Myocyte (in vitro differentiated cells): ENCODE measurements at regions not wholly inside any gene's neighbourhood (a gene's known extent, or its start where the extent isn't known, plus 50 kb on each side); places are given as distances from the start of the nearest gene placed in this dataset.

Source experiments
- DNase-seq: peaks from one replicate; pipeline ENCODE4 v3.0.0-alpha.2; 2012; ENCODE audit warnings: low read depth

DNA sequence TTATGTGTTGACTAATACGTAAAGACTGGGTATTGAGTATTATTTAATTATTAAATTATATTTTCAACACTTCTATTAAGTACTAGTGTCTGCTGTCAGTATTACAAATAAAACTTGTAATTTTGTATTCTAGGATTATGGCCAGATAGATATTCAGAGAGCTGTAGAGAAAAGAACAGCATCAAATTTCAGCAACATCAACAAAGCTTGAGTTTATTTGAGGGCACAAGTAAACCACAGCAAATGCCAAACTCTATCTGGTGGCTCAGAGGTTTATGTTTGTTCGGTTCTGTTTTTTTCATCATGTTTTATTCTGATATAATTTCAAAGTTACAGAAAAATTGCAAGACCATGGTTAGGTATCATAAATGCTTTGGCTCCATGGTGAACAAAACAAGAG is 1530.5 kb downstream of the PCDH18 start:
- peak; percentile 9 for DNase-seq

DNA sequence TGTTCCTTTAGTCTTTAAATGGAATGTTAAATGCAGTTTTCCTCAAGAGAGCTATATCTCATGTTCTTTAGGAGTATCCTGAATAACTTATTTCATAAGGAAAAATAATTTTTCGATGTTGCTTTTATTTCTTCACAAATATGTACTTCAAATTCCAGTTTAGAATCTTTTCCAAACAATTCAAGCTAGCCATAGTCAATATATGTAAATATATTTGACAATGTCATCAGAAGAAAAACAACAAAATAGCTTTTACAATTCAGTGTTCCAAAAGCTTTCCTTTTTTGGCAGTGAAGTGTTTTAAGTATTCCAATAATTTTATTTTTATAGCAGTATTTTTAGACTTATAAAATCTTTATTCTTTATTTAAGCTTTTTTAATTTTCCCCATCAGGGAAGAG is 1532.0 kb downstream of the PCDH18 start:
- DNase-seq: no peak

DNA sequence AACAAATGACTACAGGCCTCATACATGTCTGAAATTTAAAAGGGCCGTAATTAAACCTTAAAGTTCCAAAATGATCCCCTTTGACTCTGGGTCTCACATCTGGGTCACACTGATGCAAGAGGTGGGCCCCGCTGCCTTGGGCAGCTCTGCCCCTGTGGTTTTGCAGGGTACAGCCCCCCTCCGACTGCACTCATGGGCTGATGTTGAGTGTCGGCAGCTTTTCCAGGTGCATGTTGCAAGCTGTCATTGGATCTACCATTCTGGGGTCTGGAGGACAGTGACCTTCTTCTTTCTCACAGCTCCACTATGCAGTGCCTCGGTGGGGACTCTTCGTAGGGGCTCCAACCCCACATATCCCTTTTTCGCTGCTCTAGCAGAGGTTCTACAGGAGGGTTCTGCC is 1537.9 kb downstream of the PCDH18 start:
- DNase-seq: no peak

DNA sequence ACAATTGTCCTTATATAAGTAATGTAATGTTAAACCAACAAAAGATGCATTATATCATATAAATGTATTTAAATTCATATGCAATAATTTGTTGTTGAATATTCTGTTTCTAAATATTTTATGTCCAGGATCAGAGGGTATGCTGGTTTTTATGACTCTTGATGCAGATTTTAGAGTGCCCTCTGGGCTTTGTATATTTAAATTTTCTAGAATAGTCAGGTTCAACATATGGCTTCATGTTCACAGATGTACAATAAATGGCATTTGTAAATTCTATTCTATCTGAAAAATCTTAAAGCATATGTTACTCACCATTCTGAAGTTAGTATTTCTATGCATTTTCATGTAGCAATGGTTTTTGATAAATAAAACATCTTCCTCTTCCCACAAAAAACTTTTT is 1555.4 kb downstream of the PCDH18 start:
- DNase-seq: no peak

DNA sequence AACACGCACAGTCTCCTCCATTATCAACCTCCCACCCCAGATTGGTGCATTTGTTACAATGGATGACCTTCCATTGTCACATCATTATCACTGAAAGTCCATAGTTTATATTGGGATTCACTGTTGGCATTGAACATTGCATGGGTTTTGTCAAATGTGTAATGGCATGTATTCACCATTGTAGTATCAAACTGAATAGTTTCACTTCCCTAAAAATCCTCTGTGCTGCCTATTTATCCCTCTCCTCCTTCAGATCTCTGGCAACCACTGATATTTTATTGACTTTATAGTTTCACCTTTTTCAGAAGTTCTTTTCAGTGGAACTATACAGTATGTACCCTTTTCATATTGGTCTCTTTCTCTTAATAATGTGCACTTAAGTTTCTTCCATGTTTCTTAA is 1565.4 kb downstream of the PCDH18 start:
- no peak for DNase-seq

DNA sequence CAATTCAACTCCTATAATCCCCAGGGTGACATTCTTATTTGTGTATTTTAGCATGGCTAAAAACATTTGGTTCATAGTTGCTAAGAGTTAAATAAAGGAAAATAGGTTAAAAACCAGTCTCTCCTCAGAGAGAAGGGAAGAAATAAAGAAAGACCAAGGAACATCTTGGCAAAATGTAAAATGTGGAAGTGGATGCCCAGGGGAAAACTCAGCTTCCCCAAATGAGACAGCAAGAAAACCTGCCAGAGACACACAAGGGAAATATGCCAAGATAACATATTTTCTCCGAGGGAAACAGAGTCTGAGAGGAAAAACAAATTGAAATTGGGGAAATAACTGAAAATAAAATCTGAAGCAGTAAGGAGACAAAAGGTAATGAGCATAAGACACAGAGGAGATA is 1569.3 kb downstream of the PCDH18 start:
- no peak for DNase-seq

DNA sequence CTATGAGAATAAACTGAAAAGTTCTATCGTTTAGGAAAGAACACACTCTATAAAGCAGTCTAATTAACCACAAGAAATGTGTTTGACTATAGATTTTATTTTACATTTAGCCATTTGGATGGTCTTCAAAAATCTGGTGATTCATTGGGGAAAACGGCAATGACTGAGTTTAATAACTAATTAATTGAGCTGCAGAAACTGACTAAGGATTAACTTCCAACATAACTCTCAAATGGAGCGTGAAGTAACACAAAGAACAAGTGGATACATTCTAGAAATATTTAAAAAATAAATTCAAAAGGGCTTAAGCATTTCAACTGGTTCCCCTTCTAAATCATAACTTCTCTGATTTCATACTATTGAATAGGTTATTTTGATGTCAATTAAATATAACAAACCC is 1582.4 kb downstream of the PCDH18 start:
- no peak for DNase-seq

DNA sequence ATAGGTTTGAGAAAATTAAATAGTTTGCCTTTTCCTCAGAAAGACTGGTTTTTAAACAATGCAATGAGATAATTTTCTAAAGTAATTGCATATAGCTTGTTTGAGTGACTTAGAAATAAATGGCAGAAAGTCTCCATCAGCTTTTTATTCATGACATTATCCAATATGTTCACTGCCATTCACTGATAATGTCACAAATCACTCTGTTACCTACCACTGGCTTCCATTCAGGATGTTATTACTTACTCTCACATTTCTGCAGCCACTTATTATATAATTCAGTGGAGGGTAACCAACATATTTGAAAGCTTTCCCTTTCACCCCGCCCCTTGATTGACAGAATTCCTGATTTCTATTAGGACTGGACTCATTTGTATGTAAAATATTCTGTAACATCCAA is 1583.5 kb downstream of the PCDH18 start:
- no peak for DNase-seq

DNA sequence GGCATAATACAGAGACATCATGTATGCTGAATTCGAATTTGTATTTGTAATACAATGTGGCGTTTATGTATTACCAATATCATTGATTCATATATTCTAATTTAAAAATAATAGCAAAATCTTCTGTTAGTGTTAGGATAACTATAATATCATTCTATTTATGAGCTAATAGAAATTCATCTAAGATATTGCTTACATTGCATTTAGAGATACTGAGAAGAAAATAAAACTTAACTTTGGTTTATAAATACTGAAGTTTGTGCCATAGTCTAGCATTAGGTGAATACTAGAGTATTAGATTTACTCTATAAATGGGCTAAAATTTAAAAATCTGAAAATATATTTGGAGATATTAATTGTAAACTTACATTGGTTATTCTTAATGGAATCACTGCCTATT is 1590.6 kb downstream of the PCDH18 start:
- no peak for DNase-seq

DNA sequence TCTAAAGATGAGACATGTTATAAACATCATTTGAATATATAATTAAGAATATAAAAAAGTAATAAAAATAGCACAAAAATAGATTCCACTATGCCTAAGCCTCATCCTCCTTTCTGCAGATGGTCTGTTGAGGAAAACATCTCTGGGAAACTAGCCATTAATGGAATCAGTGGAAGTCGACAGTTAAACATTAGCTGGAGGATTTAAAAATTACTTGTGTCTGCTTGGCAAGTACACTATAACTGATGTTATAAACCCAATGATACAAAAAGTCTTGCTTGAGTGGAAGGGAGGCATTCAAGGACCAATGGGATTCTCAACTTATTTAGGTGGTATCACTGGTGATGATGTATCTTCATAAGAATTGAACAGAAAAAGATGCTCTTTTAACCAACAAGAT is 1598.3 kb downstream of the PCDH18 start:
- no peak for DNase-seq

DNA sequence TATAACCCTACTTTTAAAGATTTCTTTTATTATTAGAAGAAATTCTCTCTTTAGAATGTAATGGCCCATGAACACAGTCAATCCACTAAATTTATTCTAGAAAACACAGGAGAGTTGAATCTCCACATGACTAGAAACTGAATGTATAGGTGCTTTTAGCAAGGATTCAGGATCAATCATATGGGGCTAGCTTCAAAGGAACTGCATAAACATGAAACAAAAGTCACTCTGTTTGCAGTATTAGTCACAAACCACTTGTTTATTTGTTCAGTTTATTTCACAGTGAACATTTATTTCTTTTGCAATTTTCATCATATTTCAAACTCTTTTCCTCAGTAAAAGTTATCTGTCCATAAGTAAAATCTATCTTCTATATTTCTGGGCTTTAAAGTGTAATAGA is 1604.6 kb downstream of the PCDH18 start:
- DNase-seq: no peak

DNA sequence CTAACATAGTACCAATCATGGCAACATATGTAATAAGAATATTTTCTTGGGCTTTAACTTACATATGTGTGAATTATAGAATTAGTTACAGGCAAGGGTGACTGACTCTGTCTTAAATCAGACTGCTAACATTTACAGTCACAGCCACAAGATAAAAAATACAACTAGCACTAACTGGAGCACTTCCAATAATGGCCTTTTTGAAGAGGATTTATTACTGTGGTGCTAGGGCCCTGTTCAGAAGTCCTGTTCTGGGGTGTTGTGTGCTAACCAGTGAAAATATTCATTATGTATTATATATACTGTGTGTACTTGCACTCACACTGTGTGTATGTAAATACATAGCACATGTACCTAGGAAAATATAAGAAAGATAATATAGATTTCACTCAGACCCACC is 1611.2 kb downstream of the PCDH18 start:
- DNase-seq: no peak

DNA sequence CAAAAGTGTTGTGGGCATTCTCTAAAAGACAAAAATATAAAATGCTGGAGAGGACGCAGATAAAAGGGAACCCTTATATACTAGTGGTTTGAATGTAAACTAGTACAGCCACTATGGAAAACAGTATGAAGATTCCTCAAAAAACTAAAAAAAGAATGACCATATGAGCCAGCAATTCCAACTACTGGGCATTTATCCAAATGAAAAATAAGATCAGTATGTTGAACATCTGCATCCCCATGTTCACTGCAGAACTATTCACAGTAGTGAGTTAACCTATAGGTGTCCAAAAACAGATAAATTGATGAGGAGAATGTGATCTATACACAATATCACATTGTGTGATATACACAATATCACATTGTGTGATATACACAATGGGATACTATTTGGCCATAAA is 1615.3 kb downstream of the PCDH18 start:
- DNase-seq: no peak

DNA sequence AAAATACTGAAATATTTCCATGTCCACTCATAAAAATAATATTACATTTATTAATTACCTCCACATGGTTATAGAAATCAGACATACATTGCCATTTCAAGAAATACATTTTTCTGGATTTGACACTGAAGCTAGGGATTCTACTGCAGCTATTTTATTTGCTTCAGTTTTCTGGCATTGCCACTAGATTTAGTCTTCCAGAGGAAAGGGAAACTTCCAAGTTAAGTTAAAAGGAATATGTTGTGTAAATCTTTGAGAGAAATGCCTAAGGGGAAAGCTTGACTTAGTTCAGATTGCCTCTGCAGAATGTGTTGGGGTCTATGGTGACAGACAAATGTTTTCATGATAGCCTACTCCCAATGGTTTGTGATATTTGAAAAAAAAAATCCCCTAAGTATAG is 1631.3 kb downstream of the PCDH18 start:
- DNase-seq: no peak

DNA sequence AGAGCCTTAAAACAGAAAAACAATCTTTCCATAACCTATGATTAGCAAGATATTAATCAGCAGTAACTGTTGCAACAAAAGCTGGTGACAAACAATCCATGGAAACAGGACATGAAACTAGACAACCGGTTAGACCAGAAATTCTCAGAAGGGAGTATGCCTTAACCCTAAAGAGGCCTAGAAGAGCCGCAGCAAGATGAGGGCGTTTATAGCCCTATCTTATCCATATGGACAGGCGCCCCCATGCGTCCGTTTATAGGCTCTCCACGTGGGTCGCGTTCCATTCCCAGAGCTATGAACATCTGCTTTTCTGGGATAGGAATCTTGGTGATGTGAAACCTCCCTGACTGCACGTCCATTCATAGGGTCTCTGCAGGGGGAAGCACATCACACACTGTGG is 1662.7 kb upstream of the PABPC4L start:
- DNase-seq: peak; percentile 10

DNA sequence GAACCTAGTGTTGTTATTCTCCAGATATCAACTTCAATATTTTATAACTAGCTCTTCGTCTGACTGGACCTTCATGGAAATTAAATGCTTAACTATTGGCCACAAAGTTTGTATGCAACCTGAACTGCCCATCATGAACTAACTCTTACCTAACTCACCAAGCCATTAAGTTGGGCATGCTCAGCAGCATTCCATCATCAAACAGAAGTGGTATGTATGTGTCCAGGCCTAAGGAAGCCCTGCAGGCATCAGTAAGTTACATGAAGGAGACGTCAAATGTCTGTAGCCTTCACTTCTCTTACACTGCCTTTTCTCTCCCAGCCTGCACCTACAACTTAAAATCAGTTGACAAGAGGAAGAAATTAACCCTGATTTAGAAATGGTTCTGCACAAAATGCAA is 1639.2 kb upstream of the PABPC4L start:
- no peak for DNase-seq

DNA sequence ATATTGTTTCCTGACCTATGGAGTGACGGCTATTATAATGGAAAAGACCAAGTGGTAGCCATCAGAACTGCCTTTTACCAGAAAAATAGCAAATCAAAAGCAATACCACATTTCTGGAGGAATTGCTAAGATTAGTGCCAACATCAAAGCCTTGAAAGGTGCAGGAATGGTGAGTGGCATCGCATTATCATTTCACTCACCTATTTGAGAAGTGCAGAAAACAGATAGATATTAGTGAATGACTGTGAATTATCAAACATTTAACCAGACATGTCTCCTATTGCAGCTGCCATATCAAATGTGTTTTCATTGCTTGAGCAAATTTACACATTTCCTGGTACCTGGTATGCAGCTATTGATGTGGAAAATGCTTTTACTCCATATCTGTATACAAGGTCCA is 1638.1 kb upstream of the PABPC4L start:
- DNase-seq: no peak

DNA sequence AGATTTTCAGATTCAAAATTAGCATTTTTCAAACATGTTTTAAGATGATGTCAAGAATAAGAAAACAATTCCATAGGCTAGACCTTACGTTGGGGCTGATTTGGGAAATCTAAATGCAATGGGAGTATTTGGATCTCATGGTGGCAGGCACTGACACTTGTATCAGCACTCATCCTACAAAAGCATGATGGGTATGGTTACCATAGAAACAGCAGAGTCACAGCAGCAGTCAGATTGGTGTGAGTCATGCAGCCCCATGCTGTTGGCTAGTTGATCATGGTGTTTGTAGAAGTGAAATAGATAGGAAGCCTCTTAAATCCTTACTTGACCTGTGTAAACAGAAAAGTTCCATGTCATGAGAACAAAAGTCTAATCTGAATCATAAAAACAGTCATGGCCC is 1637.3 kb upstream of the PABPC4L start:
- peak; percentile 20 for DNase-seq

DNA sequence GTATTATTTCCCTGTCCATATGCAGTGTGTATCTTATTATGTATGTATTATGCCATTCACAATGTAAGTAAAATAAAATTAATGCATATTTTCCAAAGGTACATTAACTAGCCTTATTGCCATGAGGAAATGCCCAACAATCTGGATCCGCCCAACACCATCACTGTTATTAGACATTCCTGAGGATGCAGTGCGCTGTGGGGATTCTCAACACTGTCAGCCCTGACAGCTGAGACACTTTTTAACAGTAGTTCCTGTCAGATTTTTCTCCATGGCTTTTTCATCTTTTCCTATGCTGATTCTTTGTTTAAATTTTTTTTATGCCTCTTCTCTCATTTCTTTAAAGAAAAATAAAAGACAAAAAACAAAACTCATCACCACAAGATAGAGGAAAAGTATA is 1632.9 kb upstream of the PABPC4L start:
- no peak for DNase-seq

DNA sequence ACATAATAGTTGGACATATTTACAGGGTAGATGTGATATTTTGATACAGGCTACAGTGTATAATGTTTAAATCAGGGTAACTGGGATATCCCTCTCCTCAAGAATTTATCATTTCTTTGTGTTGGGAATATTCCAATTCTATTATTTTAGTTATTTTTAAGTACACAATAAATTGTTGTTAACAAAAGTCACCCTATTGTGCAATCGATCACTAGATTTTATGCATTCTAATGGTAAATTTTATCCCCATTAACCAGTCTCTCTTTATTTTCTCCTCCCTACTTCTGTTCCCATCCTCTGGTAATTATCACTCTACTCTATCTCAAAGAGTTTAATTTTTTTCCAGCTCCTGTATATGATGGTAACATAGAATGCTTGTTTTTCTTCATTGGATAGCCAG is 1631.9 kb upstream of the PABPC4L start:
- DNase-seq: no peak

DNA sequence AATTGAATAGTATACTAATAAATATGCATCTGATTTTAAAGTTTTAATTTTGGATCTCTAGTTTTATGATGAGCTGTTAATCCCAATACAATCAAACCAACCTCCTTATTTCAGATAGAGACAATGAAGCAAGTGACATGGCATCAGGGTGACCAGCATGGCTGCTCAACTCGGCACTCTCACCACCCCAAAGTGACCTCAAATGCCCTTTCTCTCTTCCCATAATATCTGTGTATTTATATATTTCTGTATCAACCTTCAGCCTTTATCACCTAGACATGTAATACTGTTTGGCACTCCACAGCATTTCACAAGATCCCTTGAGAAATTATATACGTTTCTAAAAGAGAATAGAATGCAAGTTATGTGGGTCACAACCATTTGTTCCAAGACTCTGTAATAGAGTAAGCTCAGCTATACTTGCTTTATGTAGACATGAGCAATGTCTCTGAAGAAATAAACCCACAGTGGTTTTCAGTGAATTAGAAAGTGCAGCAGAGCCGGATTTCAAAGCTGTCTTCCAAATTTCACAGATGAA is 1623.2 kb upstream of the PABPC4L start:
- no peak for DNase-seq

DNA sequence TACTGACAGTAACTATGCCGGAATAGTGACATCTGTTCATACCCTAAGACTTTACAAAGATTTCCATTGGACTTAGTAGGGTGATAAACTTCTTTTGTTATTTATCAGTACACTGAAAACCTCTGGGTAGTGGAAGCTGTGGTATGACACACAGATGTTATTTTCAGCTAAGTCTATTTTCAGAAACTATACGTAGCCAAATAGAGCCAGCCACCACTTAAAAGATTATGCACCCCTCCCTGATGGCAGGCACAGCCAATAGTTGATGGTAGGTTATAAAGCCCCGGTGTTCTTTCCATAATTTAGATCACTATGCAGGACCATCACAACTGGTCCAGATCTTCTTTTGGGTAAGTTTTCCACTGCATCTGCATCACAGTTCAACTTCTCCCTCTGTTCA is 1603.2 kb upstream of the PABPC4L start:
- no peak for DNase-seq

DNA sequence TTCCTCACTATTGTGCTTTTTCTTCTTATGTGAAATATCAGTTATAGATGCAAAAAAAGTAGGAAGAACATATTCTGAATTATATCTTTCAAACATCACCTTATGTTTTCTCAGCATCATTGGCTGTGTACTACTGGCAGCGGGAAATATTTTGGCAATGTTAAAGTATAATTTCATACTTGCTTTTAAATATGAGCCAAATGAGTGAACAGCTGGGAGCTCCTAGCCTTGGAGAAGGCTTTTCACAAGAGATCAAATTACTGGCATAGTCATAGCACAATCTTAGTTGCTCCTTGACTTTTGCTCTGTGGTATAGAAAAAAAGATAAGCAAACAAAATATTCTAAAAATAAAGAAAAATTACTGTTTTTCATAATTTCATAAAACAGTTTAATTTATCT is 1575.8 kb upstream of the PABPC4L start:
- peak; percentile 68 for DNase-seq

DNA sequence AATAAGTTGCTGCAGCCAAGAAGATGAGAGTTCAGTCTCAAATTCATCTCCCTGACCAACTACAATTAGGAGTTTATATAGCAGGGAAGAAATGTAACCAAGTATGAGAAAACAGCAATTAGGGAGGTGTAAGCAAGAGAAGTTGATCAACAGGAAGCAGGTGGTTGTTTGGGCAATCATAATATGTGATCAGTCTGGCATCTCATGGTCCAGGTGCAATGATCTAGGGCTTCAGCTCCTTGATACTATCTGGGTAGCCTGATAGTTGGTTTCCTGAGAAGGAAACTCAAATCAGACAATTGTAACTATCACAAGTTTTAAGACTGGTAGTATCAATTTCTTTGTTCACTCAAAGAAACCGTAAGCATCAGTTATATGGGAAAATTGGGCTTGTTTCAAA is 1574.3 kb upstream of the PABPC4L start:
- no peak for DNase-seq
